ENCODE measurements at regions not wholly inside any gene's neighbourhood (a gene's known extent, or its start where the extent isn't known, plus 50 kb on each side); places are given as distances from the start of the nearest gene placed in this dataset.

DNA sequence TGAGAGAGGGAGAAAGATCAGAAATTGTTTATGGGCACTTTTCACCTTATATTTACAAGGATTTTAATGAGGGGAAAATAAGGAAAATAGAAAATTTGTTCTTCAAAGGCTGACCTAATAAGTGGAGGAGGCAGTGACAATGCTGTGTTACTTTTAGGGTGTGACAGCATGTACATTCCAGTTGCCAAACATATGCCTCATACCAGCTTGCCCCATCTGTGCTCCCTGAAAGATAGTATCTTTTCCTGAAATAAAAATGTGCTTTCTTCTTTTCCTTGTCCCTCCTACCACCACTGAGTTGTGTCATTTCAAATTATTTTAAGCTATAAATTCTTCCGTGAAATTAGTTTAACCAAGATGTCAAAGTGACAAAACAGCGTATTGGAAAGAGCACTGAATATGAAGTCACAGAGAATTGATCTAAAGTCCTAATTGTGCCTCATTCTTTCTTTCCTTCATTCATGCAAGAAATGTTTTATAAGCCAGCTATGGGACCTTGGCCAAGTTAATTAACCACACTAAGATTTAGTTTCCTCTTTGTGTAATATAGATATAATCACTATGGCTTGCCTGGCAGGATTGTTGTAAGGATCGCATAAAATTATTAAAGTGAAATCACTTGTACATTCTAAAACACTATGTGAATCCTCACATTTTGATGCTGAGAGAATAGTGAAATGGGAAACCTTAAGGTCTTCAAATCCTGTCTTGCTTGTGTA, 1307.5 kb upstream of the TENM4 start:
- Histone ChIP-seq H3K36me3 (ENCODE audit: control insufficient read depth, insufficient read depth, low read length) (no peaks in the 10 kb centered on the region), H3K4me3 (ENCODE audit: low read depth, low read length) (no peak overlapping the region), H3K27me3 (ENCODE audit: control insufficient read depth, insufficient read depth, low read length) (no peaks in the 10 kb centered on the region)
- TF ChIP-seq, protein P1, sequence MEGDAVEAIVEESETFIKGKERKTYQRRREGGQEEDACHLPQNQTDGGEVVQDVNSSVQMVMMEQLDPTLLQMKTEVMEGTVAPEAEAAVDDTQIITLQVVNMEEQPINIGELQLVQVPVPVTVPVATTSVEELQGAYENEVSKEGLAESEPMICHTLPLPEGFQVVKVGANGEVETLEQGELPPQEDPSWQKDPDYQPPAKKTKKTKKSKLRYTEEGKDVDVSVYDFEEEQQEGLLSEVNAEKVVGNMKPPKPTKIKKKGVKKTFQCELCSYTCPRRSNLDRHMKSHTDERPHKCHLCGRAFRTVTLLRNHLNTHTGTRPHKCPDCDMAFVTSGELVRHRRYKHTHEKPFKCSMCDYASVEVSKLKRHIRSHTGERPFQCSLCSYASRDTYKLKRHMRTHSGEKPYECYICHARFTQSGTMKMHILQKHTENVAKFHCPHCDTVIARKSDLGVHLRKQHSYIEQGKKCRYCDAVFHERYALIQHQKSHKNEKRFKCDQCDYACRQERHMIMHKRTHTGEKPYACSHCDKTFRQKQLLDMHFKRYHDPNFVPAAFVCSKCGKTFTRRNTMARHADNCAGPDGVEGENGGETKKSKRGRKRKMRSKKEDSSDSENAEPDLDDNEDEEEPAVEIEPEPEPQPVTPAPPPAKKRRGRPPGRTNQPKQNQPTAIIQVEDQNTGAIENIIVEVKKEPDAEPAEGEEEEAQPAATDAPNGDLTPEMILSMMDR (IDR thresholded peaks at IDR 0.05; ENCODE audit: insufficient read depth, low read length, severe bottlenecking) = no peak
- FAIRE-seq (peak; percentile 13), DNase-seq (ENCODE audit: low read depth) (no peak)

DNA sequence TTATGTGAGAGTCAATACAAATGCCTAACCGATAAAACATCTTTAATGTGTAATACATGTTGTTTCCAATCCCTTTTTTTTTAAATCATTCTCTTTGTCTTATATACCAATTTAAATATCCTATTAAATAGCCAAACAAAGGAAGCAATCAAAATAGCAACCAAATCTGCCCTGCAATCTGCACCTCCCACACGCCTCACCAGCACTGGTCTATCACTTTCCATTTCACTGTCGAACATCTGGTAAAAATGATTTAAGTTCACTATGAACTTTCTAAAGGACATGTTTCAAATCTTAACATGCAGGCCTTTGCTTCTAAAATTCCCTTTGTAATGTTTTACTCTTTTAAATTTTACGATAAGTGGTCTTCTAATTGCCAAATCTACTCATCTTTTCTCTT, 1305.5 kb upstream of the TENM4 start:
- TF ChIP-seq, protein P1 (IDR thresholded peaks at IDR 0.05; ENCODE audit: insufficient read depth, low read length, severe bottlenecking) = no peak
- no peaks in the 10 kb centered on the region for H3K27me3 ChIP-seq (ENCODE audit: control insufficient read depth, insufficient read depth, low read length)
- FAIRE-seq = no peak

DNA sequence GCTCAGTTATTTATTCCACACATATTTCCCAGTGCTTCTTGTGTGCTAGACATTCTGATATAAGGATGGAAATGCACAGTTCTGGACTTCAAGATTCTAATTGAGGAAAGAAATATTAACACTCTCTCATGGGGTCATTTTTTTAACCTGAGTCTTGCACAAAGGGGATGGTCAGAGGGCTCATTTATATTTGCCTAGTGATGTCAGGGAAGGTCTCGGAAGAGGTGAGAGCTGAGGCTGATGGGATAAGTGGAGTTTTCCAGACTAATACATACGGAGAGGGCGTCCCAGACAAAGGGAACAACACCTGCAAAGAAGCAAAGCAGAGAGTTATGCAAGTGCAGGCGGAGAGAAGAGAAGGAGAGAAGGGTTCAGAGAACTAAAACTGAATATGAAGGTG, 1304.6 kb upstream of the TENM4 start:
- TF ChIP-seq, protein P1 (IDR thresholded peaks at IDR 0.05; ENCODE audit: insufficient read depth, low read length, severe bottlenecking) = no peak
- FAIRE-seq = no peak

More for the DNA sequence above, 1305.5 kb upstream of the TENM4 start:
- DNase-seq (ENCODE audit: low read depth) = no peak
- H3K36me3 ChIP-seq (ENCODE audit: control insufficient read depth, insufficient read depth, low read length) = no peaks in the 10 kb centered on the region
- no peak overlapping the region for H3K4me3 ChIP-seq (ENCODE audit: low read depth, low read length)

DNA sequence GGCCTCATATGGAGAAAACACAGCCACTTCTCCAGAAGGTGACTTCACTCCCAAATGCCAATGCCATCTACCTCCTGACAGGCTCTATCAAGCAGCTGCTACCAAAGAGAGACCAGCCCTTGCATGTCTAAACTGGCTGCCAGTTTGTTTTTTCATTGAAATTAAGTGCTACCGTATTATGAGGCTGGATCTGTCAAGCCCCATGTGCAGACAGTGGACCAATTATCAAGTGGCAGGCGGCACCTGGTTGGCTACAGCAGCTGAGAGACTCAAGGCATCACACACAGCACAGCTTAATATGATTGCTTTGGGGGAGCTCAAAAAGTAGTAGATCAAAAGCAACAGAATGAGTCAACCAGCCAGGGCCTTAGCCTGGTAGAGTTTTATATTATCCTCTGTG, 1293.0 kb upstream of the TENM4 start:
- no peaks in the 10 kb centered on the region for H3K27me3 ChIP-seq (ENCODE audit: control insufficient read depth, insufficient read depth, low read length)
- DNase-seq (ENCODE audit: low read depth) = peak; percentile 81
- TF ChIP-seq, protein P1 (IDR thresholded peaks at IDR 0.05; ENCODE audit: insufficient read depth, low read length, severe bottlenecking) = no peak
- FAIRE-seq = no peak
- no peaks in the 10 kb centered on the region for H3K36me3 ChIP-seq (ENCODE audit: control insufficient read depth, insufficient read depth, low read length)
- no peak overlapping the region for H3K4me3 ChIP-seq (ENCODE audit: low read depth, low read length)

More for the DNA sequence above, 1304.6 kb upstream of the TENM4 start:
- DNase-seq (ENCODE audit: low read depth) = no peak
- Histone ChIP-seq H3K27me3 (ENCODE audit: control insufficient read depth, insufficient read depth, low read length) (no peaks in the 10 kb centered on the region), H3K36me3 (ENCODE audit: control insufficient read depth, insufficient read depth, low read length) (no peaks in the 10 kb centered on the region), H3K4me3 (ENCODE audit: low read depth, low read length) (no peak overlapping the region)

DNA sequence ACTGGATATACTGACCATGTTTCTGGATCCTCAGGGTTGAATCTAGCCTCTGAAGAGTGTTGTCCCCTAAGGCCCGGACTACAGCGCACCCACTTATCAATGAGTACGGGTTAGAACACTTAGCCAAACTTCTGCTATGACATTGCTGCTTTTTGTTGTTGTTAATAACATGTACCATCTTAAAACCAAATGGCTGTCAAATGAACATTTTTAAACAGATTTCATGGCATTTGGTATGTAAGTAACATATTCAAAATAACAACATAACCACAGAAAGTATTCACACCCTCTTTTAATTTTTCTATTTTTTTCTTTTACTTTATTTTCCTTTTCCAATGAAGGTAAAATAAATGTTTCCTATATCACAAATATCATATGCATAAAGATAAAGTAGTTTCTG, 1292.5 kb upstream of the TENM4 start:
- DNase-seq (ENCODE audit: low read depth) (no peak), FAIRE-seq (no peak)
- no peaks in the 10 kb centered on the region for H3K36me3 ChIP-seq (ENCODE audit: control insufficient read depth, insufficient read depth, low read length)
- no peak overlapping the region for H3K4me3 ChIP-seq (ENCODE audit: low read depth, low read length)
- TF ChIP-seq, protein P1 (IDR thresholded peaks at IDR 0.05; ENCODE audit: insufficient read depth, low read length, severe bottlenecking) = no peak
- no peaks in the 10 kb centered on the region for H3K27me3 ChIP-seq (ENCODE audit: control insufficient read depth, insufficient read depth, low read length)

DNA sequence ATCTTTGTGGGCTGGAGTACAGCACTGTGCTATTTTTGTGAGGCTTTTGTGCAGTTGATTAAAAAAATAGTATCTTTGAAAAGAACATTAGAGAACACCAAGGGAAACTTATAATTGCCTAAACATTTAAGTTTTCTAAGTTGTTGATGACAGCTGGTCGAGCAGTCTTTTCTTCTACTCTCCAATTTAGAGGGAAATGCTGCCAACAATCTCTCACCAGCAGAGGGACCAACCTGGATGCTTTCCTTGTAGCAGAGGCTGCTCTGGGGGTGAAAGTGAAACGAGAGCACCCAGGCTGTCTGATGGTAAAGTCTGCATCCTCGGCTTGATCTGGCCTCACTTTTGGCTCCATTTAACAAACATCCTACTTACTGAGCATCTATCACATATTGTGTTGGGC, 1286.5 kb upstream of the TENM4 start:
- Histone ChIP-seq H3K27me3 (ENCODE audit: control insufficient read depth, insufficient read depth, low read length) (no peaks in the 10 kb centered on the region), H3K4me3 (ENCODE audit: low read depth, low read length) (no peak overlapping the region), H3K36me3 (ENCODE audit: control insufficient read depth, insufficient read depth, low read length) (no peaks in the 10 kb centered on the region)
- FAIRE-seq (no peak), DNase-seq (ENCODE audit: low read depth) (peak; percentile 35)
- TF ChIP-seq, protein P1 (IDR thresholded peaks at IDR 0.05; ENCODE audit: insufficient read depth, low read length, severe bottlenecking) = peak; percentile 45
